ENCODE measurements at regions not wholly inside any gene's neighbourhood (a gene's known extent, or its start where the extent isn't known, plus 50 kb on each side); places are given as distances from the start of the nearest gene placed in this dataset.

DNA sequence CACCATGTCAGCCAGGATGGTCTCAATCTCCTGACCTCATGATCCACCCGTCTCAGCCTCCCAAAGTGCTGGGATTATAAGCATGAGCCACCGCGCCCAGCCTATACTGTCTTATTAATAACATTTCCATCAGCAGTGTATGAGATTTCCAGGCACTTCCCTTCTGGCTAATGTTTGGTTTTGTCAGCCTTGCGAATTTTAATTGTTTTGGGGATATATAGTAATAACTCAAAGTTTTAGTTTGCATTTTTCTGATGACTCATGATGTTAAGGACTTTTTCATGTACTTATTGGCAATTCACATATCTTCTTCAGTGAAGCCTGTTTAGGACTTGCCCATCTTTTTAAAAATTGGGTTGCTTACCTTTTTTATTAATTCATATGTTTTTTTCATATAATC lies 76.0 kb downstream of the TMEM270 start:
- TF ChIP-seq, protein P1, sequence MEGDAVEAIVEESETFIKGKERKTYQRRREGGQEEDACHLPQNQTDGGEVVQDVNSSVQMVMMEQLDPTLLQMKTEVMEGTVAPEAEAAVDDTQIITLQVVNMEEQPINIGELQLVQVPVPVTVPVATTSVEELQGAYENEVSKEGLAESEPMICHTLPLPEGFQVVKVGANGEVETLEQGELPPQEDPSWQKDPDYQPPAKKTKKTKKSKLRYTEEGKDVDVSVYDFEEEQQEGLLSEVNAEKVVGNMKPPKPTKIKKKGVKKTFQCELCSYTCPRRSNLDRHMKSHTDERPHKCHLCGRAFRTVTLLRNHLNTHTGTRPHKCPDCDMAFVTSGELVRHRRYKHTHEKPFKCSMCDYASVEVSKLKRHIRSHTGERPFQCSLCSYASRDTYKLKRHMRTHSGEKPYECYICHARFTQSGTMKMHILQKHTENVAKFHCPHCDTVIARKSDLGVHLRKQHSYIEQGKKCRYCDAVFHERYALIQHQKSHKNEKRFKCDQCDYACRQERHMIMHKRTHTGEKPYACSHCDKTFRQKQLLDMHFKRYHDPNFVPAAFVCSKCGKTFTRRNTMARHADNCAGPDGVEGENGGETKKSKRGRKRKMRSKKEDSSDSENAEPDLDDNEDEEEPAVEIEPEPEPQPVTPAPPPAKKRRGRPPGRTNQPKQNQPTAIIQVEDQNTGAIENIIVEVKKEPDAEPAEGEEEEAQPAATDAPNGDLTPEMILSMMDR (IDR thresholded peaks at IDR 0.05), result no peak
- TF ChIP-seq POLR2A (IDR thresholded peaks at IDR 0.05), result no peak

Measured in thyroid gland (tissue), 4 donors.